ENCODE measurements at regions not wholly inside any gene's neighbourhood (a gene's known extent, or its start where the extent isn't known, plus 50 kb on each side); places are given as distances from the start of the nearest gene placed in this dataset.

DNA sequence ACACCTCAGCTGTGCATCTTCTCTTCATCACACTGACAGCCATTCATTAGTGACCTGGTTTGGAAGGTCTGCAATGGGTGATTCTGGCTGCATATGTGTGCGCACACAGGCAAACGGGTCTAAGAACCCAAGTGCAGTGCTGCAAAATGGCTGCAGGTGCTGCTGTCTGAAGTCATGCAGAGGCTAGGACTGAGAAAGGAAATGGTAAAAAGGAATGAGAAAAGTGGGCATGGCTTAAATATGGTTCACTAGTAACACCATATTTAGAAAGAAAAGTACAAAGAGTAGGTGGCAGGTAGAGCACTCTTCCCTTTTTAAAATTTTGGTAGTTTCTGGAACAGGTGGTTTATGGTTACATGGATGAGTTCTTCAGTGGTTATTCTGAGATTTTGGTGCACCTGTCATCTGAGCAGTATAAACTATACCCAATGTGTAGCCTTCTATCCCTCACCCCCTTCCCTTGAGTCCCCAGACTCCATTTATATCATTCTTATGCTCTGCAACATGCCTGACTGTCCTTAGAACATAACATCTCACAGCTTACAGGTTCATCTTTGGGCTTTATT lies 78.4 kb downstream of the CCNG2 start:
- no peaks in the 10 kb centered on the region for H3K36me3 ChIP-seq
- no peaks in the 10 kb centered on the region for H3K4me1 ChIP-seq
- intact Hi-C loops (cut with DNase I): no loop called here
- H3K27ac ChIP-seq: no peak overlapping the region
- no peak overlapping the region for H3K9ac ChIP-seq (ENCODE audit: low read depth in 2 of 2, low read length in 2 of 2)
- TF ChIP-seq, protein P1, sequence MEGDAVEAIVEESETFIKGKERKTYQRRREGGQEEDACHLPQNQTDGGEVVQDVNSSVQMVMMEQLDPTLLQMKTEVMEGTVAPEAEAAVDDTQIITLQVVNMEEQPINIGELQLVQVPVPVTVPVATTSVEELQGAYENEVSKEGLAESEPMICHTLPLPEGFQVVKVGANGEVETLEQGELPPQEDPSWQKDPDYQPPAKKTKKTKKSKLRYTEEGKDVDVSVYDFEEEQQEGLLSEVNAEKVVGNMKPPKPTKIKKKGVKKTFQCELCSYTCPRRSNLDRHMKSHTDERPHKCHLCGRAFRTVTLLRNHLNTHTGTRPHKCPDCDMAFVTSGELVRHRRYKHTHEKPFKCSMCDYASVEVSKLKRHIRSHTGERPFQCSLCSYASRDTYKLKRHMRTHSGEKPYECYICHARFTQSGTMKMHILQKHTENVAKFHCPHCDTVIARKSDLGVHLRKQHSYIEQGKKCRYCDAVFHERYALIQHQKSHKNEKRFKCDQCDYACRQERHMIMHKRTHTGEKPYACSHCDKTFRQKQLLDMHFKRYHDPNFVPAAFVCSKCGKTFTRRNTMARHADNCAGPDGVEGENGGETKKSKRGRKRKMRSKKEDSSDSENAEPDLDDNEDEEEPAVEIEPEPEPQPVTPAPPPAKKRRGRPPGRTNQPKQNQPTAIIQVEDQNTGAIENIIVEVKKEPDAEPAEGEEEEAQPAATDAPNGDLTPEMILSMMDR (IDR thresholded peaks at IDR 0.05): no peak
- no peaks in the 10 kb centered on the region for H3K27me3 ChIP-seq
- H3K9me3 ChIP-seq: no peaks in the 10 kb centered on the region
- DNase-seq: no peak
- no peak overlapping the region for H3K4me3 ChIP-seq

- H3K4me1 ChIP-seq: no peaks in the 10 kb centered on the region
- H3K27me3 ChIP-seq: no peaks in the 10 kb centered on the region
- intact Hi-C loops (cut with DNase I): no loop called here
- no peak overlapping the region for H3K27ac ChIP-seq
- TF ChIP-seq, protein P1 (IDR thresholded peaks at IDR 0.05): no peak
- no peak overlapping the region for H3K4me3 ChIP-seq
- DNase-seq: no peak
- H3K9ac ChIP-seq (ENCODE audit: low read depth in 2 of 2, low read length in 2 of 2): no peak overlapping the region
- H3K36me3 ChIP-seq: no peaks in the 10 kb centered on the region
- H3K9me3 ChIP-seq: no peaks in the 10 kb centered on the region
These were observed 79.8 kb downstream of the CCNG2 start for GRCh38 chr4:77236806-77237205.

GRCh38 chr4:77240469-77241066 lies 83.6 kb downstream of the CCNG2 start:
- Histone ChIP-seq H3K27ac (no peak overlapping the region), H3K36me3 (no peaks in the 10 kb centered on the region), H3K9ac (ENCODE audit: low read depth in 2 of 2, low read length in 2 of 2) (no peak overlapping the region), H3K27me3 (no peaks in the 10 kb centered on the region), H3K4me1 (no peaks in the 10 kb centered on the region), H3K9me3 (no peaks in the 10 kb centered on the region), H3K4me3 (no peak overlapping the region)
- intact Hi-C loops (cut with DNase I): loop anchor here (1.0 to 10.0 kb wide), 2 partner anchors 118 to 364 kb away; partner anchors contain the start of gene CXCL13
- DNase-seq: peak; percentile 68
- TF ChIP-seq, protein P1 (IDR thresholded peaks at IDR 0.05): peak; percentile 73

- H3K27me3 ChIP-seq: no peaks in the 10 kb centered on the region
- no peaks in the 10 kb centered on the region for H3K4me1 ChIP-seq
- TF ChIP-seq, protein P1 (IDR thresholded peaks at IDR 0.05): no peak
- DNase-seq: no peak
- no peak overlapping the region for H3K4me3 ChIP-seq
- H3K27ac ChIP-seq: no peak overlapping the region
- H3K9me3 ChIP-seq: no peaks in the 10 kb centered on the region
- intact Hi-C loops (cut with DNase I): loop anchor here (10.0 kb wide), 1 partner anchor 356 kb away; the partner anchor contains the start of gene CXCL13
- H3K36me3 ChIP-seq: no peaks in the 10 kb centered on the region
- H3K9ac ChIP-seq (ENCODE audit: low read depth in 2 of 2, low read length in 2 of 2): no peak overlapping the region
These were observed 91.8 kb downstream of the CCNG2 start for GRCh38 chr4:77248805-77249204.

DNA sequence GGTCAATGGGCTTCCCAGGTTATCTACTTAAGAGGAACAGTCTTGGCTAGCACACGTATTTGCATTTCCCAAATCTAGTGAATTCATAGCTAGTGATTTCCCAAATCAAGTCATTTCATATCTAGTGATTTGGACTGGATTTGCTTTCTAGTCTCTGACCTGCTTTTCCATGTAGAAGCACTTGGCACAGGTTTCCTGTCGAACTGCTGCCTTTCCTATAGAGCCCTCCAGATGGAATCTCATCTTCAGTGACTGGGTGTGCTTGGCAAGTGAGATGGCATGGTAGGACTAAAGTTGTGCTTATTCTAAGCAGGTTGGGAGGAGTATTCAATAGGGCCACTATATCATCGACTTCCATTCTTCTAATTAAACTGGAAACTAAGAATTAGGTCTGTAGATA lies 94.7 kb downstream of the CCNG2 start:
- Histone ChIP-seq H3K9me3 (no peaks in the 10 kb centered on the region), H3K36me3 (no peaks in the 10 kb centered on the region), H3K9ac (ENCODE audit: low read depth in 2 of 2, low read length in 2 of 2) (no peak overlapping the region), H3K4me3 (no peak overlapping the region), H3K27ac (no peak overlapping the region), H3K4me1 (no peaks in the 10 kb centered on the region), H3K27me3 (no peaks in the 10 kb centered on the region)
- no peak for DNase-seq
- intact Hi-C loops (cut with DNase I): no loop called here
- TF ChIP-seq, protein P1 (IDR thresholded peaks at IDR 0.05): no peak
